ENCODE measurements at regions not wholly inside any gene's neighbourhood (a gene's known extent, or its start where the extent isn't known, plus 50 kb on each side); places are given as distances from the start of the nearest gene placed in this dataset.

- Histone ChIP-seq H3K27ac (no peak overlapping the region), H3K9me3 (no peaks in the 10 kb centered on the region), H3K4me1 (no peaks in the 10 kb centered on the region), H3K27me3 (replicated peaks in 1 of 7) (no peaks in the 10 kb centered on the region), H3K4me3 (no peak overlapping the region), H3K36me3 (no peaks in the 10 kb centered on the region)
- TF ChIP-seq CTCF (IDR thresholded peaks at IDR 0.05 in 8 of 11, conservative IDR thresholded peaks at IDR 0.05 in 3 of 11) (no peak), POLR2AphosphoS5 (IDR thresholded peaks at IDR 0.05) (no peak), POLR2A (IDR thresholded peaks at IDR 0.05) (no peak)
- intact Hi-C loops (cut with DNase I; ENCODE audit: low total_unique reads) = no loop called here
- 76 to 97% (median 86%) methylated on average over 1 of the region's 1 CpG for WGBS, 5 donors
- no peak for DNase-seq
Observed at GRCh38 chr12:24095245-24095644, 145.8 kb upstream of the SOX5 start.

GRCh38 chr12:24089510-24089890 lies 140.0 kb upstream of the SOX5 start:
- Histone ChIP-seq H3K36me3 (no peaks in the 10 kb centered on the region), H3K9me3 (no peaks in the 10 kb centered on the region), H3K27ac (no peak overlapping the region), H3K27me3 (replicated peaks in 1 of 7) (no peaks in the 10 kb centered on the region), H3K4me1 (no peaks in the 10 kb centered on the region), H3K4me3 (no peak overlapping the region)
- no peak for DNase-seq
- intact Hi-C loops (cut with DNase I; ENCODE audit: low total_unique reads) = no loop called here
- 80 to 96% (median 84%) methylated on average over 2 of the region's 2 CpGs for WGBS, 5 donors
- TF ChIP-seq CTCF (IDR thresholded peaks at IDR 0.05 in 8 of 11, conservative IDR thresholded peaks at IDR 0.05 in 3 of 11) = no peak
- no peak for TF ChIP-seq POLR2A (IDR thresholded peaks at IDR 0.05)
- TF ChIP-seq POLR2AphosphoS5 (IDR thresholded peaks at IDR 0.05) = no peak

GRCh38 chr12:24088751-24089509 lies 139.5 kb upstream of the SOX5 start:
- H3K27me3 ChIP-seq (replicated peaks in 1 of 7) = no peaks in the 10 kb centered on the region
- H3K4me1 ChIP-seq = no peaks in the 10 kb centered on the region
- 82 to 89% (median 85%) methylated on average over 5 of the region's 5 CpGs for WGBS, 5 donors
- H3K9me3 ChIP-seq = no peaks in the 10 kb centered on the region
- no peaks in the 10 kb centered on the region for H3K36me3 ChIP-seq
- no peak for DNase-seq
- TF ChIP-seq CTCF (IDR thresholded peaks at IDR 0.05 in 8 of 11, conservative IDR thresholded peaks at IDR 0.05 in 3 of 11) (no peak), POLR2AphosphoS5 (IDR thresholded peaks at IDR 0.05) (no peak), POLR2A (IDR thresholded peaks at IDR 0.05) (no peak)
- no peak overlapping the region for H3K4me3 ChIP-seq
- H3K27ac ChIP-seq = no peak overlapping the region
- intact Hi-C loops (cut with DNase I; ENCODE audit: low total_unique reads) = no loop called here

- H3K9me3 ChIP-seq = no peaks in the 10 kb centered on the region
- H3K27ac ChIP-seq = no peak overlapping the region
- H3K36me3 ChIP-seq = no peaks in the 10 kb centered on the region
- intact Hi-C loops (cut with DNase I; ENCODE audit: low total_unique reads) = no loop called here
- no peaks in the 10 kb centered on the region for H3K4me1 ChIP-seq
- TF ChIP-seq POLR2A (IDR thresholded peaks at IDR 0.05) = no peak
- TF ChIP-seq POLR2AphosphoS5 (IDR thresholded peaks at IDR 0.05) = no peak
- no peak for TF ChIP-seq CTCF (IDR thresholded peaks at IDR 0.05 in 8 of 11, conservative IDR thresholded peaks at IDR 0.05 in 3 of 11)
- no peak for DNase-seq
- H3K27me3 ChIP-seq (replicated peaks in 1 of 7) = no peaks in the 10 kb centered on the region
- no peak overlapping the region for H3K4me3 ChIP-seq
- 78 to 89% (median 80%) methylated on average over 4 of the region's 4 CpGs for WGBS, 5 donors
Observed at GRCh38 chr12:24087294-24087693, 137.8 kb upstream of the SOX5 start.

All from spleen (tissue), 11 donors.